Naive thymus-derived CD4-positive, alpha-beta T cell (primary cell): ENCODE measurements at regions not wholly inside any gene's neighbourhood (a gene's known extent, or its start where the extent isn't known, plus 50 kb on each side); places are given as distances from the start of the nearest gene placed in this dataset.

Source experiments
- ATAC-seq: fragments of 150-1000 bp; cut with Tn5 transposase; 2 replicates; pipeline ENCODE4 v1.10.0; 2021; ENCODE audit warnings: mild to moderate bottlenecking, moderate library complexity
- CTCF ChIA-PET: fragments of 350-600 bp; sonication (Branson Sonifier 250); formaldehyde crosslinking; loops from one replicate; lab custom pipeline; 2021; ENCODE audit warnings: antibody characterized with exemption; lab: Charles Lee
- POLR2A ChIA-PET: fragments of 350-600 bp; sonication (Branson Sonifier 250); formaldehyde crosslinking; loops from one replicate; lab custom pipeline; 2021; ENCODE audit warnings: antibody characterized with exemption, inconsistent platforms; lab: Charles Lee
- DNase-seq, 9 donors: peaks; one replicate each; pipeline versions ENCODE4 v3.0.0 to v3.0.0-alpha.2; 2020 to 2022; ENCODE audit warnings: mixed read lengths in 1 of 9
- H3K27ac ChIP-seq: one replicate; pipeline ENCODE4 v1.7.0; 2013; ENCODE audit warnings: mild to moderate bottlenecking, low read depth, low read length, moderate library complexity
- H3K27me3 ChIP-seq, 2 donors: one replicate each; pipeline ENCODE4 v1.7.0; 2013; ENCODE audit warnings: low read length in 2 of 2, mild to moderate bottlenecking in 2 of 2, moderate library complexity in 2 of 2; ENCODE audit not compliant: control insufficient read depth in 2 of 2, insufficient read depth in 2 of 2
- H3K36me3 ChIP-seq, 3 experiments: 1 replicate in 2 of 3; 2 replicates in 1 of 3; pipeline ENCODE4 v1.7.0; 2013; ENCODE audit warnings: low read length in 3 of 3, mild to moderate bottlenecking in 3 of 3, moderate library complexity in 1 of 3; ENCODE audit not compliant: insufficient read depth in 3 of 3, control insufficient read depth in 2 of 3
- H3K4me1 ChIP-seq, 2 donors: one replicate each; pipeline ENCODE4 v1.7.0; 2013; ENCODE audit warnings: low read length in 2 of 2, mild to moderate bottlenecking in 2 of 2, moderate library complexity in 1 of 2; ENCODE audit not compliant: control insufficient read depth in 2 of 2, insufficient read depth in 2 of 2
- H3K4me3 ChIP-seq: 2 replicates; pipeline ENCODE4 v1.7.0; 2013; ENCODE audit warnings: mild to moderate bottlenecking, low read length
- H3K9me3 ChIP-seq, 3 experiments: 1 replicate in 2 of 3; 2 replicates in 1 of 3; pipeline ENCODE4 v1.7.0; 2013; ENCODE audit warnings: low read length in 3 of 3; ENCODE audit not compliant: control insufficient read depth in 2 of 3
- H3K27ac Mint-ChIP-seq, 9 donors: one replicate each; pipeline ENCODE4 v1.8.0; 2020 to 2022; ENCODE audit warnings: mixed read lengths in 9 of 9, mild to moderate bottlenecking in 8 of 9, moderate library complexity in 5 of 9, inconsistent platforms in 2 of 9
- H3K27me3 Mint-ChIP-seq, 5 donors: one replicate each; pipeline ENCODE4 v1.8.0; 2021 to 2022; ENCODE audit warnings: mixed read lengths in 5 of 5, mild to moderate bottlenecking in 1 of 5
- H3K36me3 Mint-ChIP-seq, 5 donors: one replicate each; pipeline ENCODE4 v1.8.0; 2020 to 2022; ENCODE audit warnings: mixed read lengths in 5 of 5, mild to moderate bottlenecking in 3 of 5, inconsistent platforms in 1 of 5
- H3K4me1 Mint-ChIP-seq, 7 donors: one replicate each; pipeline ENCODE4 v1.8.0; 2020 to 2022; ENCODE audit warnings: mixed read lengths in 7 of 7, mild to moderate bottlenecking in 3 of 7, inconsistent platforms in 1 of 7
- H3K4me3 Mint-ChIP-seq, 10 donors: one replicate each; pipeline ENCODE4 v1.8.0; 2020 to 2022; ENCODE audit warnings: mild to moderate bottlenecking in 10 of 10, mixed read lengths in 10 of 10, moderate library complexity in 6 of 10, inconsistent platforms in 2 of 10
- H3K9me3 Mint-ChIP-seq, 11 donors: one replicate each; pipeline ENCODE4 v1.8.0; 2020 to 2022; ENCODE audit warnings: mixed read lengths in 11 of 11, mild to moderate bottlenecking in 4 of 11, inconsistent platforms in 1 of 11, moderate library complexity in 1 of 11
- intact Hi-C, 2 donors: fragments of 100-400 bp; cut with micrococcal nuclease; formaldehyde crosslinking; loops; one replicate each; pipeline ENCODE4 v1.15.1; 2023

GRCh38 chr14:43243168-43243567 is 1263.9 kb downstream of the FSCB start:
- Histone ChIP-seq H3K27ac (no peak overlapping the region), H3K36me3 (no peaks in the 10 kb centered on the region), H3K27me3 (no peaks in the 10 kb centered on the region), H3K9me3 (no peaks in the 10 kb centered on the region), H3K4me3 (no peak overlapping the region), H3K4me1 (no peaks in the 10 kb centered on the region)
- intact Hi-C loops: no loop called here
- no peaks in the 10 kb centered on the region for H3K36me3 Mint-ChIP-seq
- CTCF ChIA-PET: no interaction called here
- ATAC-seq: no peak
- H3K27me3 Mint-ChIP-seq: no peaks in the 10 kb centered on the region
- POLR2A ChIA-PET: no interaction called here
- no peak for DNase-seq
- peaks cover 0 to 31% (median 8%) of the 10 kb centered on the region in 11 donors for H3K9me3 Mint-ChIP-seq
- no peak overlapping the region for H3K4me3 Mint-ChIP-seq
- no peaks in the 10 kb centered on the region for H3K4me1 Mint-ChIP-seq
- H3K27ac Mint-ChIP-seq: no peak overlapping the region

- H3K27ac Mint-ChIP-seq: no peak overlapping the region
- ChIA-PET CTCF (no interaction called here), POLR2A (no interaction called here)
- Histone ChIP-seq H3K9me3 (no peaks in the 10 kb centered on the region), H3K27me3 (no peaks in the 10 kb centered on the region), H3K4me1 (no peaks in the 10 kb centered on the region), H3K4me3 (no peak overlapping the region), H3K27ac (no peak overlapping the region), H3K36me3 (no peaks in the 10 kb centered on the region)
- ATAC-seq (no peak), DNase-seq (no peak)
- peaks cover 0 to 29% (median 7%) of the 10 kb centered on the region in 11 donors for H3K9me3 Mint-ChIP-seq
- intact Hi-C loops: no loop called here
- no peaks in the 10 kb centered on the region for H3K27me3 Mint-ChIP-seq
- no peak overlapping the region for H3K4me3 Mint-ChIP-seq
- H3K4me1 Mint-ChIP-seq: no peaks in the 10 kb centered on the region
- H3K36me3 Mint-ChIP-seq: no peaks in the 10 kb centered on the region
These were observed 1274.8 kb downstream of the FSCB start for GRCh38 chr14:43232261-43232660.

- Mint-ChIP-seq H3K4me1 (no peaks in the 10 kb centered on the region), H3K9me3 (peaks cover 0 to 13% (median 7%) of the 10 kb centered on the region in 11 donors), H3K27me3 (no peaks in the 10 kb centered on the region), H3K36me3 (no peaks in the 10 kb centered on the region), H3K4me3 (no peak overlapping the region), H3K27ac (no peak overlapping the region)
- H3K4me3 ChIP-seq: no peak overlapping the region
- no peak overlapping the region for H3K27ac ChIP-seq
- CTCF ChIA-PET: no interaction called here
- POLR2A ChIA-PET: no interaction called here
- no peaks in the 10 kb centered on the region for H3K36me3 ChIP-seq
- DNase-seq (no peak), ATAC-seq (no peak)
- intact Hi-C loops: no loop called here
- H3K27me3 ChIP-seq: no peaks in the 10 kb centered on the region
- peaks cover 0 to 4% (median 0%) of the 10 kb centered on the region in 3 experiments for H3K9me3 ChIP-seq
- no peaks in the 10 kb centered on the region for H3K4me1 ChIP-seq
These were observed 1291.6 kb downstream of the FSCB start for GRCh38 chr14:43215524-43215923.

- Mint-ChIP-seq H3K9me3 (peaks cover 0 to 8% (median 4%) of the 10 kb centered on the region in 11 donors), H3K4me1 (no peaks in the 10 kb centered on the region)
These were observed 1299.9 kb downstream of the FSCB start for GRCh38 chr14:43207189-43207588.

GRCh38 chr14:43204816-43205215 is 1302.3 kb downstream of the FSCB start:
- no peak for ATAC-seq
- DNase-seq: no peak
- ChIA-PET CTCF (no interaction called here), POLR2A (no interaction called here)
- Mint-ChIP-seq H3K27ac (no peak overlapping the region), H3K27me3 (no peaks in the 10 kb centered on the region), H3K36me3 (no peaks in the 10 kb centered on the region), H3K4me3 (no peak overlapping the region), H3K9me3 (peaks cover 0 to 8% (median 4%) of the 10 kb centered on the region in 11 donors), H3K4me1 (no peaks in the 10 kb centered on the region)
- H3K27me3 ChIP-seq: no peaks in the 10 kb centered on the region
- no peak overlapping the region for H3K27ac ChIP-seq
- no peaks in the 10 kb centered on the region for H3K9me3 ChIP-seq
- H3K36me3 ChIP-seq: no peaks in the 10 kb centered on the region
- no peak overlapping the region for H3K4me3 ChIP-seq
- intact Hi-C loops: no loop called here
- no peaks in the 10 kb centered on the region for H3K4me1 ChIP-seq

More at GRCh38 chr14:43207189-43207588, 1299.9 kb downstream of the FSCB start:
- Mint-ChIP-seq H3K27me3 (no peaks in the 10 kb centered on the region), H3K36me3 (no peaks in the 10 kb centered on the region), H3K4me3 (no peak overlapping the region), H3K27ac (no peak overlapping the region)
- H3K27me3 ChIP-seq: no peaks in the 10 kb centered on the region
- ChIA-PET POLR2A (no interaction called here), CTCF (no interaction called here)
- H3K4me3 ChIP-seq: no peak overlapping the region
- no peak for DNase-seq
- H3K9me3 ChIP-seq: no peaks in the 10 kb centered on the region
- intact Hi-C loops: no loop called here
- H3K27ac ChIP-seq: no peak overlapping the region
- ATAC-seq: no peak
- H3K4me1 ChIP-seq: no peaks in the 10 kb centered on the region
- H3K36me3 ChIP-seq: no peaks in the 10 kb centered on the region

GRCh38 chr14:43200519-43200918 is 1306.6 kb downstream of the FSCB start:
- H3K36me3 ChIP-seq: no peaks in the 10 kb centered on the region
- intact Hi-C loops: no loop called here
- no peaks in the 10 kb centered on the region for H3K27me3 Mint-ChIP-seq
- DNase-seq (no peak), ATAC-seq (no peak)
- no peak overlapping the region for H3K4me3 ChIP-seq
- no peaks in the 10 kb centered on the region for H3K27me3 ChIP-seq
- H3K4me1 ChIP-seq: no peaks in the 10 kb centered on the region
- POLR2A ChIA-PET: no interaction called here
- H3K9me3 Mint-ChIP-seq: peaks cover 0 to 6% (median 1%) of the 10 kb centered on the region in 11 donors
- H3K27ac Mint-ChIP-seq: no peak overlapping the region
- no peaks in the 10 kb centered on the region for H3K4me1 Mint-ChIP-seq
- no peaks in the 10 kb centered on the region for H3K9me3 ChIP-seq
- no peak overlapping the region for H3K27ac ChIP-seq
- H3K36me3 Mint-ChIP-seq: no peaks in the 10 kb centered on the region
- CTCF ChIA-PET: no interaction called here
- H3K4me3 Mint-ChIP-seq: no peak overlapping the region

GRCh38 chr14:43198465-43198864 is 1308.6 kb downstream of the FSCB start:
- ATAC-seq: no peak
- H3K27me3 ChIP-seq: no peaks in the 10 kb centered on the region
- no peak overlapping the region for H3K4me3 Mint-ChIP-seq
- no peaks in the 10 kb centered on the region for H3K9me3 ChIP-seq
- intact Hi-C loops: no loop called here
- H3K4me3 ChIP-seq: no peak overlapping the region
- peaks cover 0 to 11% (median 4%) of the 10 kb centered on the region in 11 donors for H3K9me3 Mint-ChIP-seq
- no peaks in the 10 kb centered on the region for H3K4me1 ChIP-seq
- DNase-seq: no peak
- no peaks in the 10 kb centered on the region for H3K36me3 Mint-ChIP-seq
- H3K27ac ChIP-seq: no peak overlapping the region
- CTCF ChIA-PET: interaction anchor here (0.6 kb wide), 1 partner anchor 721 kb away, joined by 3 read pairs; no protein-coding TSS in a partner anchor
- H3K4me1 Mint-ChIP-seq: no peaks in the 10 kb centered on the region
- H3K36me3 ChIP-seq: no peaks in the 10 kb centered on the region
- no peaks in the 10 kb centered on the region for H3K27me3 Mint-ChIP-seq
- POLR2A ChIA-PET: no interaction called here
- no peak overlapping the region for H3K27ac Mint-ChIP-seq
